ENCODE measurements at regions not wholly inside any gene's neighbourhood (a gene's known extent, or its start where the extent isn't known, plus 50 kb on each side); places are given as distances from the start of the nearest gene placed in this dataset.

GRCh38 chr11:11770296-11770695 lies 71.5 kb upstream of the USP47 start:
- Histone ChIP-seq H2AFZ (no peak overlapping the region), H3K27ac (no peak overlapping the region), H3K36me3 (replicated peaks; ENCODE audit: insufficient read depth, low read depth) (no peaks in the 10 kb centered on the region), H3K27me3 (peaks cover 29% of the 10 kb centered on the region), H3K4me1 (ENCODE audit: insufficient read depth) (no peaks in the 10 kb centered on the region), H3K4me3 (no peak overlapping the region), H3K79me2 (no peaks in the 10 kb centered on the region), H4K20me1 (ENCODE audit: insufficient read depth, poor library complexity, severe bottlenecking) (no peaks in the 10 kb centered on the region), H3K4me2 (no peak overlapping the region), H3K9me3 (ENCODE audit: low read depth) (no peaks in the 10 kb centered on the region), H3K9me2 (replicated peaks; ENCODE audit: insufficient read depth) (no peaks in the 10 kb centered on the region)
- 89% methylated on average over 1 of the region's 1 CpG for WGBS (ENCODE audit: low lambda C conversion rate, missing lambda C conversion rate)
- TF ChIP-seq CTCF (IDR thresholded peaks at IDR 0.05; ENCODE audit: poor library complexity) (no peak), EZH2phosphoT487 (IDR thresholded peaks at IDR 0.05; ENCODE audit: low read depth, severe bottlenecking, unreplicated experiment) (no peak), EZH2 (IDR thresholded peaks at IDR 0.05; ENCODE audit: borderline replicate concordance) (no peak)
- no peak for DNase-seq (ENCODE audit: low spot score)

GRCh38 chr11:11769782-11770181 lies 72.0 kb upstream of the USP47 start:
- Histone ChIP-seq H4K20me1 (ENCODE audit: insufficient read depth, poor library complexity, severe bottlenecking) (no peaks in the 10 kb centered on the region), H3K9me3 (ENCODE audit: low read depth) (no peaks in the 10 kb centered on the region), H3K36me3 (replicated peaks; ENCODE audit: insufficient read depth, low read depth) (no peaks in the 10 kb centered on the region), H3K79me2 (no peaks in the 10 kb centered on the region), H3K4me1 (ENCODE audit: insufficient read depth) (no peaks in the 10 kb centered on the region), H3K4me2 (no peak overlapping the region), H2AFZ (no peak overlapping the region), H3K27me3 (peaks cover 30% of the 10 kb centered on the region), H3K27ac (no peak overlapping the region), H3K4me3 (no peak overlapping the region), H3K9me2 (replicated peaks; ENCODE audit: insufficient read depth) (no peaks in the 10 kb centered on the region)
- no peak for TF ChIP-seq CTCF (IDR thresholded peaks at IDR 0.05; ENCODE audit: poor library complexity)
- no peak for TF ChIP-seq EZH2 (IDR thresholded peaks at IDR 0.05; ENCODE audit: borderline replicate concordance)
- TF ChIP-seq EZH2phosphoT487 (IDR thresholded peaks at IDR 0.05; ENCODE audit: low read depth, severe bottlenecking, unreplicated experiment), result no peak
- DNase-seq (ENCODE audit: low spot score), result no peak

- H2AFZ ChIP-seq, result no peak overlapping the region
- H3K4me2 ChIP-seq, result no peak overlapping the region
- TF ChIP-seq CTCF (IDR thresholded peaks at IDR 0.05; ENCODE audit: poor library complexity) (no peak), EZH2 (IDR thresholded peaks at IDR 0.05; ENCODE audit: borderline replicate concordance) (no peak), EZH2phosphoT487 (IDR thresholded peaks at IDR 0.05; ENCODE audit: low read depth, severe bottlenecking, unreplicated experiment) (no peak)
- no peak overlapping the region for H3K4me3 ChIP-seq
- no peaks in the 10 kb centered on the region for H3K4me1 ChIP-seq (ENCODE audit: insufficient read depth)
- H3K9me2 ChIP-seq (replicated peaks; ENCODE audit: insufficient read depth), result no peaks in the 10 kb centered on the region
- peaks cover 34% of the 10 kb centered on the region for H3K27me3 ChIP-seq
- DNase-seq (ENCODE audit: low spot score), result no peak
- no peaks in the 10 kb centered on the region for H3K36me3 ChIP-seq (replicated peaks; ENCODE audit: insufficient read depth, low read depth)
- no peaks in the 10 kb centered on the region for H3K79me2 ChIP-seq
- no peaks in the 10 kb centered on the region for H3K9me3 ChIP-seq (ENCODE audit: low read depth)
- H3K27ac ChIP-seq, result no peak overlapping the region
- no peaks in the 10 kb centered on the region for H4K20me1 ChIP-seq (ENCODE audit: insufficient read depth, poor library complexity, severe bottlenecking)
Measured at GRCh38 chr11:11769362-11769761, 72.4 kb upstream of the USP47 start.

- Histone ChIP-seq H3K27me3 (peaks cover 30% of the 10 kb centered on the region), H3K27ac (no peak overlapping the region), H4K20me1 (ENCODE audit: insufficient read depth, poor library complexity, severe bottlenecking) (no peaks in the 10 kb centered on the region), H3K79me2 (no peaks in the 10 kb centered on the region), H3K9me2 (replicated peaks; ENCODE audit: insufficient read depth) (no peaks in the 10 kb centered on the region), H3K36me3 (replicated peaks; ENCODE audit: insufficient read depth, low read depth) (no peaks in the 10 kb centered on the region), H3K9me3 (ENCODE audit: low read depth) (no peaks in the 10 kb centered on the region), H2AFZ (no peak overlapping the region), H3K4me2 (no peak overlapping the region), H3K4me3 (no peak overlapping the region), H3K4me1 (ENCODE audit: insufficient read depth) (no peaks in the 10 kb centered on the region)
- WGBS (ENCODE audit: low lambda C conversion rate, missing lambda C conversion rate), result 83% methylated on average over 2 of the region's 2 CpGs
- no peak for DNase-seq (ENCODE audit: low spot score)
- no peak for TF ChIP-seq EZH2phosphoT487 (IDR thresholded peaks at IDR 0.05; ENCODE audit: low read depth, severe bottlenecking, unreplicated experiment)
- TF ChIP-seq EZH2 (IDR thresholded peaks at IDR 0.05; ENCODE audit: borderline replicate concordance), result no peak
- no peak for TF ChIP-seq CTCF (IDR thresholded peaks at IDR 0.05; ENCODE audit: poor library complexity)
Measured at GRCh38 chr11:11764423-11764803, 77.4 kb upstream of the USP47 start.

Measured in hepatocyte (in vitro differentiated cells).